PC-9 (cell line): ENCODE measurements at regions not wholly inside any gene's neighbourhood (a gene's known extent, or its start where the extent isn't known, plus 50 kb on each side); places are given as distances from the start of the nearest gene placed in this dataset.

Experiments
- CTCF ChIP-seq: fragments of 200-600 bp; sonication (generic); conservative IDR thresholded peaks from 2 replicates; pipeline ENCODE4 v1.6.1; 2017; ENCODE audit warnings: mixed run types, antibody characterized with exemption, mild to moderate bottlenecking, moderate library complexity
- EZH2 ChIP-seq: fragments of 200-600 bp; sonication (generic); IDR thresholded peaks from 2 replicates; pipeline ENCODE4 v1.8.0; 2017; ENCODE audit warnings: antibody characterized with exemption, low read depth

GRCh38 chr6:73983367-73983766, 287.4 kb downstream of the CD109 start:
- TF ChIP-seq CTCF = no peak
- TF ChIP-seq EZH2 = no peak
